ENCODE measurements at regions not wholly inside any gene's neighbourhood (a gene's known extent, or its start where the extent isn't known, plus 50 kb on each side); places are given as distances from the start of the nearest gene placed in this dataset.

DNA sequence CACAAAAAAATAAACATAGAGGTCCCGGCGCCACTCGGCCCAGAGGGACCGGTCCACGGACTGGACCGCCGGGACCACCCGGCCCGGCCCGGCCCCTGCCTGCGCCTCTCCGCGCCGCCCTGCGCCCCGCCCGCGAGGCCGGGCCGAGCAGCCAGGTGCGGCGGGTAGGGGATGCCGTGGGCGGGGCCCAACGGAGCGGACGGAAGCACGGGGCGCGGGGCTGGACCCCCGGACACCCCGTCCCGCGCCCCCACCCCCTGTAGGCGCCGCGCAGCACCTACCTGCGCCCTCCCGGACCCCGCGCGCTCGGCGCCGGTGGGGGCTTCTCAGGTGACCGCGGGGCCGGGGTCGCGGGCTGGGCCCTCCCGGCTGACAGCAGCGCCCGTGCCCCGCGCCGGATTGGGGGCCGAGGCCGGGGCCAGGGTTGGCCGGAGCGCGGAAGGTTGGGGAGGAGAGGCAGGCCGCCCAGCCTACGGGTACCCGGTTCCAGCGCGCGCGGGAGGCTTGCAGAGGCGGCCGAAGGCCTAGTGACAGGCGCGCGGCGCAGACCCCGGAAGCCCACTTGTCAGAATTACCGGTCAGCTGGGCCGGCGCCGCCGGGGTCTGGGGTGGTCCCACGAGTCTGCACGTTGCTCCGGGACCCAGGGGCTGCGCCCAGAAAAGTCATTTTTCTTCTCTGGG, 351.9 kb upstream of the CAMK1G start:
- in situ Hi-C loops (cut with HindIII; ENCODE audit: low pct_unique_long_range_greater_than_20kb, low sequenced_read_pairs) (no loop called here), intact Hi-C loops (cut with micrococcal nuclease; ENCODE audit: unreplicated experiment) (no loop called here)
- H3K4me3 ChIP-seq (ENCODE audit: low read depth in 2 of 2, low read length in 2 of 2): no peak overlapping the region
- no peaks in the 10 kb centered on the region for H3K36me3 ChIP-seq (ENCODE audit: control insufficient read depth, insufficient read depth, low read length)
- POLR2A ChIA-PET: interaction anchor here (0.6 kb wide), 1 partner anchor 1624 kb away, joined by 3 read pairs; no protein-coding TSS in a partner anchor
- H3K4me1 ChIP-seq (ENCODE audit: control insufficient read depth, insufficient read depth, low read length): no peaks in the 10 kb centered on the region
- no peaks in the 10 kb centered on the region for H3K9me3 ChIP-seq (ENCODE audit: control insufficient read depth, insufficient read depth, low read depth, low read length)
- ATAC-seq (no peak), DNase-seq (ENCODE audit: low read depth, low spot score) (no peak)
- CTCF ChIA-PET: no interaction called here
- no TSS peak for BruUV-seq (replicated peaks)
- TF ChIP-seq POLR2AphosphoS5 (IDR thresholded peaks at IDR 0.05; ENCODE audit: low read depth, low read length): no peak
- TF ChIP-seq, protein P1, sequence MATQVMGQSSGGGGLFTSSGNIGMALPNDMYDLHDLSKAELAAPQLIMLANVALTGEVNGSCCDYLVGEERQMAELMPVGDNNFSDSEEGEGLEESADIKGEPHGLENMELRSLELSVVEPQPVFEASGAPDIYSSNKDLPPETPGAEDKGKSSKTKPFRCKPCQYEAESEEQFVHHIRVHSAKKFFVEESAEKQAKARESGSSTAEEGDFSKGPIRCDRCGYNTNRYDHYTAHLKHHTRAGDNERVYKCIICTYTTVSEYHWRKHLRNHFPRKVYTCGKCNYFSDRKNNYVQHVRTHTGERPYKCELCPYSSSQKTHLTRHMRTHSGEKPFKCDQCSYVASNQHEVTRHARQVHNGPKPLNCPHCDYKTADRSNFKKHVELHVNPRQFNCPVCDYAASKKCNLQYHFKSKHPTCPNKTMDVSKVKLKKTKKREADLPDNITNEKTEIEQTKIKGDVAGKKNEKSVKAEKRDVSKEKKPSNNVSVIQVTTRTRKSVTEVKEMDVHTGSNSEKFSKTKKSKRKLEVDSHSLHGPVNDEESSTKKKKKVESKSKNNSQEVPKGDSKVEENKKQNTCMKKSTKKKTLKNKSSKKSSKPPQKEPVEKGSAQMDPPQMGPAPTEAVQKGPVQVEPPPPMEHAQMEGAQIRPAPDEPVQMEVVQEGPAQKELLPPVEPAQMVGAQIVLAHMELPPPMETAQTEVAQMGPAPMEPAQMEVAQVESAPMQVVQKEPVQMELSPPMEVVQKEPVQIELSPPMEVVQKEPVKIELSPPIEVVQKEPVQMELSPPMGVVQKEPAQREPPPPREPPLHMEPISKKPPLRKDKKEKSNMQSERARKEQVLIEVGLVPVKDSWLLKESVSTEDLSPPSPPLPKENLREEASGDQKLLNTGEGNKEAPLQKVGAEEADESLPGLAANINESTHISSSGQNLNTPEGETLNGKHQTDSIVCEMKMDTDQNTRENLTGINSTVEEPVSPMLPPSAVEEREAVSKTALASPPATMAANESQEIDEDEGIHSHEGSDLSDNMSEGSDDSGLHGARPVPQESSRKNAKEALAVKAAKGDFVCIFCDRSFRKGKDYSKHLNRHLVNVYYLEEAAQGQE (IDR thresholded peaks at IDR 0.05; ENCODE audit: insufficient read depth in 1 of 2, low read depth in 2 of 2, low read length in 1 of 2): no peak
- no peak overlapping the region for H3K27ac ChIP-seq (ENCODE audit: low read length)
- no peaks in the 10 kb centered on the region for H3K27me3 ChIP-seq (ENCODE audit: control insufficient read depth, insufficient read depth, low read length)

DNA sequence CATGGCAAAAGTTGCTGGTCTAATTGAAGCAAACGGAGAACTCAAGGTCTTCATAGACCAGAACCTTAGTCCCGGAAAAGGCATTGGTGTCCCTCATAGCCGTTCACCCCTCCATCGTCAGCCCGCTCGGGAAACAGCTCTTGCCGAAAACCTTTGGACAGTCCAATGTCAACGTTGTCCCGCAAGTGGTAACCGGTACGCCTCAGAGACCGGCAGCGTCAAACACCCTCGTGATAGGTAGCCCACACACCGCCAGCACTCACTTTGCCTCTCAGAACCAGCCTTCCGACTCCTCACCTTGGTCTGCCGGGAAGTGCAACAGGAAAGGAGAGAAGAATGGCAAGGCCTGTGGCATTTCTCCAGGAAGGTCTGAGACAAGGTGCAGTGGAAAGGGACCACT, 351.3 kb upstream of the CAMK1G start:
- Histone ChIP-seq H3K36me3 (ENCODE audit: control insufficient read depth, insufficient read depth, low read length) (no peaks in the 10 kb centered on the region), H3K9me3 (ENCODE audit: control insufficient read depth, insufficient read depth, low read depth, low read length) (no peaks in the 10 kb centered on the region), H3K27ac (ENCODE audit: low read length) (no peak overlapping the region), H3K27me3 (ENCODE audit: control insufficient read depth, insufficient read depth, low read length) (no peaks in the 10 kb centered on the region), H3K4me3 (ENCODE audit: low read depth in 2 of 2, low read length in 2 of 2) (no peak overlapping the region), H3K4me1 (ENCODE audit: control insufficient read depth, insufficient read depth, low read length) (no peaks in the 10 kb centered on the region)
- DNase-seq (ENCODE audit: low read depth, low spot score): no peak
- ATAC-seq: no peak
- TF ChIP-seq TCF7L2 (IDR thresholded peaks at IDR 0.05; ENCODE audit: low read depth, low read length) (no peak), SIN3A (IDR thresholded peaks at IDR 0.05; ENCODE audit: borderline replicate concordance, insufficient read depth, low read depth, low read length) (no peak), POLR2AphosphoS5 (IDR thresholded peaks at IDR 0.05; ENCODE audit: low read depth, low read length) (no peak)
- TF ChIP-seq, protein P2, sequence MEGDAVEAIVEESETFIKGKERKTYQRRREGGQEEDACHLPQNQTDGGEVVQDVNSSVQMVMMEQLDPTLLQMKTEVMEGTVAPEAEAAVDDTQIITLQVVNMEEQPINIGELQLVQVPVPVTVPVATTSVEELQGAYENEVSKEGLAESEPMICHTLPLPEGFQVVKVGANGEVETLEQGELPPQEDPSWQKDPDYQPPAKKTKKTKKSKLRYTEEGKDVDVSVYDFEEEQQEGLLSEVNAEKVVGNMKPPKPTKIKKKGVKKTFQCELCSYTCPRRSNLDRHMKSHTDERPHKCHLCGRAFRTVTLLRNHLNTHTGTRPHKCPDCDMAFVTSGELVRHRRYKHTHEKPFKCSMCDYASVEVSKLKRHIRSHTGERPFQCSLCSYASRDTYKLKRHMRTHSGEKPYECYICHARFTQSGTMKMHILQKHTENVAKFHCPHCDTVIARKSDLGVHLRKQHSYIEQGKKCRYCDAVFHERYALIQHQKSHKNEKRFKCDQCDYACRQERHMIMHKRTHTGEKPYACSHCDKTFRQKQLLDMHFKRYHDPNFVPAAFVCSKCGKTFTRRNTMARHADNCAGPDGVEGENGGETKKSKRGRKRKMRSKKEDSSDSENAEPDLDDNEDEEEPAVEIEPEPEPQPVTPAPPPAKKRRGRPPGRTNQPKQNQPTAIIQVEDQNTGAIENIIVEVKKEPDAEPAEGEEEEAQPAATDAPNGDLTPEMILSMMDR (IDR thresholded peaks at IDR 0.05): no peak
- no TSS peak for BruUV-seq (replicated peaks)
- in situ Hi-C loops (cut with HindIII; ENCODE audit: low pct_unique_long_range_greater_than_20kb, low sequenced_read_pairs) (no loop called here), intact Hi-C loops (cut with micrococcal nuclease; ENCODE audit: unreplicated experiment) (no loop called here)
- ChIA-PET CTCF (no interaction called here), POLR2A (no interaction called here)

DNA sequence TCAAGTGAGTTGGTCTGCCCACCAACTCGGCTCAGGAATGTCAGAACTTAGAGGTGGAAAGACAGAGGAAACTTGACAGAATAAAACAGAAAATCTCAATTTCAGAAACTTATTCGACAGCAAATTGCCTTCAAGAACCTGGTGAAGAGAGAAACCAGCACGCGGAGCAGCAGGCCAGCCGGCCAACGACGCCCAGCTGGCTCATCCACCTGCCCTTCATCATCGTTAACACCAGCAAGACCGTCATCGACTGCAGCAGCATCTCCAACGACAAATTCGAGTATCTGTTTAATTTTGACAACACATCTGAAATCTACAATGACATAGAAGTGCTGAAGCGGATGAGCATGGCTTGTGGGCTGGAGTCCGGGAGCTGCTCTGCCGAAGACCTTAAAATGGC, 350.8 kb upstream of the CAMK1G start:
- Histone ChIP-seq H3K4me1 (ENCODE audit: control insufficient read depth, insufficient read depth, low read length) (no peaks in the 10 kb centered on the region), H3K9me3 (ENCODE audit: control insufficient read depth, insufficient read depth, low read depth, low read length) (no peaks in the 10 kb centered on the region), H3K4me3 (ENCODE audit: low read depth in 2 of 2, low read length in 2 of 2) (no peak overlapping the region), H3K36me3 (ENCODE audit: control insufficient read depth, insufficient read depth, low read length) (no peaks in the 10 kb centered on the region), H3K27ac (ENCODE audit: low read length) (no peak overlapping the region), H3K27me3 (ENCODE audit: control insufficient read depth, insufficient read depth, low read length) (no peaks in the 10 kb centered on the region)
- no TSS peak for BruUV-seq (replicated peaks)
- intact Hi-C loops (cut with micrococcal nuclease; ENCODE audit: unreplicated experiment) (no loop called here), in situ Hi-C loops (cut with HindIII; ENCODE audit: low pct_unique_long_range_greater_than_20kb, low sequenced_read_pairs) (no loop called here)
- no peak for ATAC-seq
- TF ChIP-seq, protein P2 (IDR thresholded peaks at IDR 0.05): no peak
- TF ChIP-seq TCF7L2 (IDR thresholded peaks at IDR 0.05; ENCODE audit: low read depth, low read length) (no peak), SIN3A (IDR thresholded peaks at IDR 0.05; ENCODE audit: borderline replicate concordance, insufficient read depth, low read depth, low read length) (no peak), POLR2AphosphoS5 (IDR thresholded peaks at IDR 0.05; ENCODE audit: low read depth, low read length) (no peak)
- TF ChIP-seq, protein P1 (IDR thresholded peaks at IDR 0.05; ENCODE audit: insufficient read depth in 1 of 2, low read depth in 2 of 2, low read length in 1 of 2): no peak
- no peak for DNase-seq (ENCODE audit: low read depth, low spot score)
- CTCF ChIA-PET: no interaction called here
- POLR2A ChIA-PET: no interaction called here
